SK-N-SH (cell line): ENCODE measurements at regions not wholly inside any gene's neighbourhood (a gene's known extent, or its start where the extent isn't known, plus 50 kb on each side); places are given as distances from the start of the nearest gene placed in this dataset.

Source experiments
- CTCF ChIA-PET: fragments of 300-600, 350-600 bp; formaldehyde crosslinking; extraction: SDS; loops from one replicate; lab custom pipeline; 2021; lab: Yijun Ruan, JAX
- POLR2A ChIA-PET: fragments of 350-600 bp; sonication (Branson Sonifier 250); formaldehyde crosslinking; extraction: SDS; loops from one replicate; lab custom pipeline; 2020; ENCODE audit warnings: antibody characterized with exemption, inconsistent platforms; lab: Yijun Ruan, JAX
- DNase-seq: peaks from one replicate; pipeline ENCODE4 v3.0.0; 2012
- H2AFZ ChIP-seq: fragments of 200-600 bp; sonication (generic); 2 replicates; pipeline ENCODE4 v1.8.1; 2016; ENCODE audit warnings: antibody characterized with exemption, mild to moderate bottlenecking, low read depth
- H3F3A ChIP-seq: fragments of 200-600 bp; sonication (generic); replicated peaks from 2 replicates; pipeline ENCODE3; 2016; ENCODE audit warnings: antibody characterized with exemption, mild to moderate bottlenecking; ENCODE audit not compliant: insufficient read depth
- H3K27ac ChIP-seq, 2 experiments: fragments of 200-500 bp in 1 of 2; fragments of 200-600 bp in 1 of 2; sonication (Bioruptor generic) in 1 of 2; sonication (generic), shearing (Covaris generic) in 1 of 2; 2 replicates each; pipeline versions ENCODE4 v1.5.1 to v1.6.1; 2014 to 2016; ENCODE audit warnings: low read depth in 2 of 2, inconsistent platforms in 1 of 2, low read length in 1 of 2, mild to moderate bottlenecking in 1 of 2, mixed read lengths in 1 of 2
- H3K27me3 ChIP-seq: fragments of 200-600 bp; sonication (generic), shearing (Covaris generic); 2 replicates; pipeline ENCODE4 v1.6.1; 2016; ENCODE audit warnings: mixed run types; ENCODE audit not compliant: insufficient read depth
- H3K36me3 ChIP-seq, 2 experiments: fragments of 200-500 bp in 1 of 2; fragments of 200-600 bp in 1 of 2; sonication (Bioruptor generic) in 1 of 2; sonication (generic) in 1 of 2; replicated peaks in 1 of 2; 2 replicates each; pipeline versions ENCODE3 to v1.5.1; 2014 to 2016; ENCODE audit warnings: low read length in 1 of 2, mild to moderate bottlenecking in 1 of 2; ENCODE audit not compliant: insufficient read depth in 2 of 2, control insufficient read depth in 1 of 2
- H3K4me1 ChIP-seq, 2 experiments: fragments of 200-500 bp in 1 of 2; fragments of 200-600 bp in 1 of 2; sonication (Bioruptor generic) in 1 of 2; sonication (generic), shearing (Covaris generic) in 1 of 2; 2 replicates each; pipeline versions ENCODE4 v1.5.1 to v1.6.1; 2014 to 2016; ENCODE audit warnings: low read depth in 1 of 2, low read length in 1 of 2, mixed run types in 1 of 2; ENCODE audit not compliant: insufficient read depth in 2 of 2, control insufficient read depth in 1 of 2
- H3K4me2 ChIP-seq: fragments of 200-600 bp; sonication (generic), shearing (Covaris generic); 2 replicates; pipeline ENCODE4 v1.6.1; 2017; ENCODE audit warnings: mixed run types
- H3K4me3 ChIP-seq, 2 experiments: fragments of 200-500 bp in 1 of 2; fragments of 200-600 bp in 1 of 2; sonication (Bioruptor generic) in 1 of 2; sonication (generic), shearing (Covaris generic) in 1 of 2; 2 replicates each; pipeline versions ENCODE4 v1.5.1 to v1.8.1; 2014 to 2016; ENCODE audit warnings: low read depth in 2 of 2, inconsistent platforms in 1 of 2, low read length in 1 of 2, mild to moderate bottlenecking in 1 of 2, mixed read lengths in 1 of 2, moderate library complexity in 1 of 2
- H3K79me2 ChIP-seq: fragments of 200-600 bp; sonication (generic); 2 replicates; pipeline ENCODE4 v1.8.1; 2017; ENCODE audit warnings: mild to moderate bottlenecking; ENCODE audit not compliant: insufficient read depth
- H3K9ac ChIP-seq: fragments of 200-600 bp; sonication (generic); 2 replicates; pipeline ENCODE4 v1.6.1; 2017; ENCODE audit warnings: mixed run types
- H3K9me2 ChIP-seq: fragments of 200-600 bp; sonication (generic); 2 replicates; pipeline ENCODE4 v1.6.1; 2017; ENCODE audit warnings: mixed run types
- H3K9me3 ChIP-seq: fragments of 200-600 bp; sonication (generic); 2 replicates; pipeline ENCODE4 v1.6.1; 2017; ENCODE audit warnings: mixed run types, mild to moderate bottlenecking, moderate library complexity
- H4K20me1 ChIP-seq: fragments of 200-600 bp; sonication (generic); 2 replicates; pipeline ENCODE4 v1.6.1; 2017; ENCODE audit warnings: mild to moderate bottlenecking, mixed run types; ENCODE audit not compliant: insufficient read depth
- EZH2phosphoT487 ChIP-seq: fragments of 200-600 bp; sonication (generic); IDR thresholded peaks from 2 replicates; pipeline ENCODE4 v1.6.1; 2017; ENCODE audit warnings: low read depth, mixed run types, mild to moderate bottlenecking, antibody characterized with exemption, moderate library complexity, borderline replicate concordance
- FOXJ3 ChIP-seq: sonication (generic); formaldehyde crosslinking; IDR thresholded peaks from 2 replicates; pipeline ENCODE4 v1.5.1; 2020; ENCODE audit warnings: mild to moderate bottlenecking, missing genetic modification reagents
- FOXM1 ChIP-seq: IDR thresholded peaks from 2 replicates; pipeline ENCODE4 v1.4.0; 2012; ENCODE audit warnings: low read depth, mild to moderate bottlenecking
- GABPA ChIP-seq: IDR thresholded peaks from 2 replicates; pipeline ENCODE4 v1.4.0; 2012; ENCODE audit warnings: low read depth, mild to moderate bottlenecking
- GATA2 ChIP-seq: sonication (generic); formaldehyde crosslinking; IDR thresholded peaks from 2 replicates; pipeline ENCODE4 v1.5.0; 2020; ENCODE audit warnings: mild to moderate bottlenecking, missing genetic modification reagents
- JUND ChIP-seq: IDR thresholded peaks from 2 replicates; pipeline ENCODE4 v1.4.0; 2012
- MEF2A ChIP-seq: IDR thresholded peaks from 2 replicates; pipeline ENCODE4 v1.4.0; 2012; ENCODE audit warnings: low read depth, borderline replicate concordance
- NFIC ChIP-seq: IDR thresholded peaks from 2 replicates; pipeline ENCODE4 v1.4.0; 2012; ENCODE audit warnings: borderline replicate concordance
- NRF1 ChIP-seq: IDR thresholded peaks from 2 replicates; pipeline ENCODE4 v1.6.1; 2012; ENCODE audit warnings: low read depth, mild to moderate bottlenecking, low read length
- POLR2AphosphoS5 ChIP-seq: IDR thresholded peaks from 2 replicates; pipeline ENCODE4 v1.6.1; 2012; ENCODE audit warnings: low read depth, low read length
- RAD21 ChIP-seq: IDR thresholded peaks from 2 replicates; pipeline ENCODE4 v1.6.1; 2012; ENCODE audit warnings: mild to moderate bottlenecking, low read length
- RCOR1 ChIP-seq: fragments of 150-350 bp; IDR thresholded peaks from 2 replicates; pipeline ENCODE4 v1.6.1; 2017; ENCODE audit warnings: antibody characterized with exemption, low read length
- SIN3A ChIP-seq: IDR thresholded peaks from 2 replicates; pipeline ENCODE4 v1.6.1; 2012; ENCODE audit warnings: low read depth, mild to moderate bottlenecking, low read length, moderate library complexity, borderline replicate concordance
- SMC3 ChIP-seq: IDR thresholded peaks from 2 replicates; pipeline ENCODE4 v1.6.1; 2012; ENCODE audit warnings: low read depth, low read length, improper control_type of control experiment
- TCF12 ChIP-seq: IDR thresholded peaks from 2 replicates; pipeline ENCODE4 v1.4.0; 2012
- TEAD4 ChIP-seq: IDR thresholded peaks from 2 replicates; pipeline ENCODE4 v1.4.0; 2012; ENCODE audit warnings: mild to moderate bottlenecking, borderline replicate concordance; ENCODE audit not compliant: insufficient read depth
- YY1 ChIP-seq: IDR thresholded peaks from 2 replicates; pipeline ENCODE4 v1.4.0; 2012; ENCODE audit warnings: low read depth, mild to moderate bottlenecking
- WGBS: methylation state at CpG from one replicate; pipeline ENCODE4 v1.1.6; 2017; ENCODE audit warnings: low lambda C conversion rate; 5-methylcytosine and 5-hydroxymethylcytosine counted together
- TF ChIP-seq, protein P1 (sequence below): IDR thresholded peaks from 2 replicates; pipeline ENCODE4 v1.4.0; 2012; ENCODE audit warnings: low read depth, borderline replicate concordance
- TF ChIP-seq, protein P2 (sequence below): fragments of 150-350 bp; IDR thresholded peaks from 2 replicates; pipeline ENCODE4 v1.6.1; 2016; ENCODE audit warnings: mild to moderate bottlenecking, low read depth, low read length
- TF ChIP-seq, protein P3 (sequence below): fragments of 150-350 bp; IDR thresholded peaks from 2 replicates; pipeline ENCODE4 v1.6.1; 2017; ENCODE audit warnings: antibody characterized with exemption, low read length, low read depth, borderline replicate concordance
- TF ChIP-seq, protein P4 (sequence below): fragments of 200-600 bp; sonication (generic); IDR thresholded peaks from 2 replicates; pipeline ENCODE4 v1.6.1; 2017; ENCODE audit warnings: antibody characterized with exemption, mild to moderate bottlenecking, moderate library complexity

DNA sequence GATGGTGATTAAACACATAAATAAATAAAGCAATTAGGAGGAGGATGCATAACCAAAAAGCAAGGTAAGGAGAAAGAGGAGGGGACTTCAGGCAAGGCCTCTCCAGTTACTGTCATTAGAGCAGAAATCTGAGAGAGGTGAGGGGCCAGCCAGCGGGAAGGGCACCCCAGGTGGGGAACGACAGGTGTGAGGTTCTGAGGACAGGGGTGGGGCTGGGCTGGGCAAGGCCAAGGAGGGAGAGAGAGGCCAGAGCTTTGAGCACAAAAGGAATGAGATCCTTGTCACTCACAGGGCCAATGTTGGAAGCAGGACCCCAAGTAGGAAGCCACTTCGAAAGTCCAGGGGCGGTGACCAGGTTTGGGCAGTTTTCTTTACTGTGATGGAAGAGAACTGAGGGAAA is 182.2 kb upstream of the RAB4A start:
- H3K4me2 ChIP-seq: no peak overlapping the region
- H3K27me3 ChIP-seq: no peaks in the 10 kb centered on the region
- no peaks in the 10 kb centered on the region; a peak in 1 of 4 replicates for H3K4me1 ChIP-seq
- no peak overlapping the region for H3K27ac ChIP-seq
- no peaks in the 10 kb centered on the region for H3K9me2 ChIP-seq
- H3K79me2 ChIP-seq: no peaks in the 10 kb centered on the region
- no peaks in the 10 kb centered on the region for H4K20me1 ChIP-seq
- POLR2A ChIA-PET: no interaction called here
- H2AFZ ChIP-seq: no peak overlapping the region
- H3K4me3 ChIP-seq: no peak overlapping the region
- CTCF ChIA-PET: no interaction called here
- no peak overlapping the region for H3K9ac ChIP-seq
- H3K9me3 ChIP-seq: no peaks in the 10 kb centered on the region
- no peaks in the 10 kb centered on the region for H3K36me3 ChIP-seq
- TF ChIP-seq YY1: no peak
- TF ChIP-seq, protein P1, sequence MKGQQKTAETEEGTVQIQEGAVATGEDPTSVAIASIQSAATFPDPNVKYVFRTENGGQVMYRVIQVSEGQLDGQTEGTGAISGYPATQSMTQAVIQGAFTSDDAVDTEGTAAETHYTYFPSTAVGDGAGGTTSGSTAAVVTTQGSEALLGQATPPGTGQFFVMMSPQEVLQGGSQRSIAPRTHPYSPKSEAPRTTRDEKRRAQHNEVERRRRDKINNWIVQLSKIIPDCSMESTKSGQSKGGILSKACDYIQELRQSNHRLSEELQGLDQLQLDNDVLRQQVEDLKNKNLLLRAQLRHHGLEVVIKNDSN: no peak
- 80% methylated on average over 4 of the region's 4 CpGs for WGBS
- DNase-seq: no peak
- no peaks in the 10 kb centered on the region for H3F3A ChIP-seq

DNA sequence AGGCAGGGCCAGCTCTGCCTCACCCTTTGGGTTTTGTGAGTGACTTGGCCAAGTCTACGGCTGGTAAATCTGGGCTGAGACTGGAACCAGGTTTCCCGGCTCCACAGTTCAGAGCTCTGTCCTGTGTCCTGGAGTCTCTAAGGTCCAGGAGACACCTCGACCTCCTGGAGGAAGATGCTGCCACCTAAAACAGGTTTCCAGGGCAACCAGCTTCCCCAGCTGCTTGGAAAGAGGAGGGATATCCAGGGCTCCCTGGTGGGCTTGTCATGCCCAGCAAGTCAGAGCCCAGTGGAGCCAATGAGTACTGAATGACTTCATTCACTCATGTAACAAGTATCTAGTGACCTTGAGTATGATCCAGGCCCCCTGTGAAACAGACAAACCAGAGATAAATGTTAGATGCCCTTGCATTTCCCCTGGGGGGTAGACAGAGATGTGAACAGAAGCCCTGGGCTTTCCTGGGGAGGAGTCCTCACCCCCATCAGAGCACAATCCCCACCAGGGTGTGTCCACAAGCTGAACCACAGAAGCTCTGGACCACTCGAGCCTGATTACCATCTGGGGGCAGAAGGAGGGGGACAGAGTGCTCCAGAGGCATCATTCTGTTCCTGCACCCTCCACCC is 181.2 kb upstream of the RAB4A start:
- H3K4me2 ChIP-seq: no peak overlapping the region
- CTCF ChIA-PET: no interaction called here
- no peak for TF ChIP-seq TEAD4
- TF ChIP-seq, protein P2, sequence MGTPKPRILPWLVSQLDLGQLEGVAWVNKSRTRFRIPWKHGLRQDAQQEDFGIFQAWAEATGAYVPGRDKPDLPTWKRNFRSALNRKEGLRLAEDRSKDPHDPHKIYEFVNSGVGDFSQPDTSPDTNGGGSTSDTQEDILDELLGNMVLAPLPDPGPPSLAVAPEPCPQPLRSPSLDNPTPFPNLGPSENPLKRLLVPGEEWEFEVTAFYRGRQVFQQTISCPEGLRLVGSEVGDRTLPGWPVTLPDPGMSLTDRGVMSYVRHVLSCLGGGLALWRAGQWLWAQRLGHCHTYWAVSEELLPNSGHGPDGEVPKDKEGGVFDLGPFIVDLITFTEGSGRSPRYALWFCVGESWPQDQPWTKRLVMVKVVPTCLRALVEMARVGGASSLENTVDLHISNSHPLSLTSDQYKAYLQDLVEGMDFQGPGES: no peak
- TF ChIP-seq RCOR1: no peak
- TF ChIP-seq FOXJ3: no peak
- no peak for TF ChIP-seq POLR2AphosphoS5
- no peak for TF ChIP-seq SMC3
- TF ChIP-seq, protein P3, sequence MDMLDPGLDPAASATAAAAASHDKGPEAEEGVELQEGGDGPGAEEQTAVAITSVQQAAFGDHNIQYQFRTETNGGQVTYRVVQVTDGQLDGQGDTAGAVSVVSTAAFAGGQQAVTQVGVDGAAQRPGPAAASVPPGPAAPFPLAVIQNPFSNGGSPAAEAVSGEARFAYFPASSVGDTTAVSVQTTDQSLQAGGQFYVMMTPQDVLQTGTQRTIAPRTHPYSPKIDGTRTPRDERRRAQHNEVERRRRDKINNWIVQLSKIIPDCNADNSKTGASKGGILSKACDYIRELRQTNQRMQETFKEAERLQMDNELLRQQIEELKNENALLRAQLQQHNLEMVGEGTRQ: no peak
- TF ChIP-seq, protein P1: no peak
- no peak for TF ChIP-seq JUND
- TF ChIP-seq, protein P4, sequence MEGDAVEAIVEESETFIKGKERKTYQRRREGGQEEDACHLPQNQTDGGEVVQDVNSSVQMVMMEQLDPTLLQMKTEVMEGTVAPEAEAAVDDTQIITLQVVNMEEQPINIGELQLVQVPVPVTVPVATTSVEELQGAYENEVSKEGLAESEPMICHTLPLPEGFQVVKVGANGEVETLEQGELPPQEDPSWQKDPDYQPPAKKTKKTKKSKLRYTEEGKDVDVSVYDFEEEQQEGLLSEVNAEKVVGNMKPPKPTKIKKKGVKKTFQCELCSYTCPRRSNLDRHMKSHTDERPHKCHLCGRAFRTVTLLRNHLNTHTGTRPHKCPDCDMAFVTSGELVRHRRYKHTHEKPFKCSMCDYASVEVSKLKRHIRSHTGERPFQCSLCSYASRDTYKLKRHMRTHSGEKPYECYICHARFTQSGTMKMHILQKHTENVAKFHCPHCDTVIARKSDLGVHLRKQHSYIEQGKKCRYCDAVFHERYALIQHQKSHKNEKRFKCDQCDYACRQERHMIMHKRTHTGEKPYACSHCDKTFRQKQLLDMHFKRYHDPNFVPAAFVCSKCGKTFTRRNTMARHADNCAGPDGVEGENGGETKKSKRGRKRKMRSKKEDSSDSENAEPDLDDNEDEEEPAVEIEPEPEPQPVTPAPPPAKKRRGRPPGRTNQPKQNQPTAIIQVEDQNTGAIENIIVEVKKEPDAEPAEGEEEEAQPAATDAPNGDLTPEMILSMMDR: no peak
- no peak for TF ChIP-seq NRF1
- TF ChIP-seq EZH2phosphoT487: no peak
- TF ChIP-seq NFIC: no peak
- no peak for TF ChIP-seq TCF12
- TF ChIP-seq MEF2A: no peak
- TF ChIP-seq GATA2 (CRISPR knock-in tag): no peak
- no peak for TF ChIP-seq SIN3A
- no peak for TF ChIP-seq FOXM1
- no peak for TF ChIP-seq GABPA
- no peak for TF ChIP-seq RAD21
- DNase-seq: no peak
- no peak overlapping the region for H2AFZ ChIP-seq
- H4K20me1 ChIP-seq: no peaks in the 10 kb centered on the region
- no peaks in the 10 kb centered on the region for H3F3A ChIP-seq
- no peaks in the 10 kb centered on the region for H3K9me2 ChIP-seq
- H3K79me2 ChIP-seq: no peaks in the 10 kb centered on the region
- no peaks in the 10 kb centered on the region for H3K36me3 ChIP-seq
- POLR2A ChIA-PET: no interaction called here
- H3K9me3 ChIP-seq: no peaks in the 10 kb centered on the region
- H3K4me3 ChIP-seq: no peak overlapping the region
- no peaks in the 10 kb centered on the region for H3K27me3 ChIP-seq
- no peak overlapping the region for H3K9ac ChIP-seq
- no peak overlapping the region for H3K27ac ChIP-seq
- 61% methylated on average over 3 of the region's 4 CpGs for WGBS
- peaks cover 0 to 3% of the 10 kb centered on the region in 2 experiments; a peak in 2 of 4 replicates for H3K4me1 ChIP-seq
